HEK293 (cell line): ENCODE measurements at regions not wholly inside any gene's neighbourhood (a gene's known extent, or its start where the extent isn't known, plus 50 kb on each side); places are given as distances from the start of the nearest gene placed in this dataset.

Source experiments
- CTCF ChIA-PET: fragments of 350-600 bp; formaldehyde crosslinking; extraction: SDS; loops from one replicate; lab custom pipeline; 2021; ENCODE audit warnings: antibody characterized with exemption; lab: Yijun Ruan, JAX
- POLR2A ChIA-PET: fragments of 300-600 bp; formaldehyde crosslinking; extraction: SDS; loops from one replicate; lab custom pipeline; 2020; ENCODE audit warnings: antibody characterized with exemption, inconsistent platforms; lab: Yijun Ruan, JAX
- H3K27ac ChIP-seq: fragments of 200-500 bp; sonication (Bioruptor generic); 2 replicates; pipeline ENCODE4 v1.5.1; 2014; ENCODE audit warnings: low read depth, low read length, control low read depth, inconsistent platforms; ENCODE audit errors: extremely low read depth
- H3K36me3 ChIP-seq, 2 experiments: fragments of 200-500 bp in 1 of 2; sonication (Bioruptor generic) in 1 of 2; 1 replicate in 1 of 2; 2 replicates in 1 of 2; pipeline ENCODE4 v1.5.1; 2014 to 2017; ENCODE audit warnings: inconsistent platforms in 2 of 2, low read length in 2 of 2; ENCODE audit not compliant: control insufficient read depth in 2 of 2, insufficient read depth in 1 of 2
- H3K4me1 ChIP-seq: fragments of 200-500 bp; sonication (Bioruptor generic); 2 replicates; pipeline ENCODE4 v1.5.1; 2014; ENCODE audit warnings: mild to moderate bottlenecking, low read length, inconsistent platforms; ENCODE audit not compliant: control insufficient read depth, insufficient read depth
- H3K4me3 ChIP-seq: 2 replicates; pipeline ENCODE4 v1.5.1; 2011; ENCODE audit warnings: low read depth, mild to moderate bottlenecking, control low read depth, low read length, moderate library complexity
- H3K9me3 ChIP-seq: fragments of 200-500 bp; sonication (Bioruptor generic); 2 replicates; pipeline ENCODE4 v1.5.1; 2014; ENCODE audit warnings: low read depth, low read length, inconsistent platforms; ENCODE audit not compliant: control insufficient read depth, insufficient read depth
- ELK4 ChIP-seq: IDR thresholded peaks from 2 replicates; pipeline ENCODE4 v1.6.1; 2011; ENCODE audit warnings: mild to moderate bottlenecking, low read depth, low read length, borderline replicate concordance
- KLF7 ChIP-seq: fragments of 450-650 bp; formaldehyde crosslinking; IDR thresholded peaks from 2 replicates; pipeline ENCODE4 v1.5.1; 2016; ENCODE audit warnings: missing biosample characterization, missing genetic modification characterization, borderline replicate concordance
- PRDM1 ChIP-seq: fragments of 450-650 bp; formaldehyde crosslinking; IDR thresholded peaks from 2 replicates; pipeline ENCODE4; 2016; ENCODE audit warnings: missing biosample characterization, missing genetic modification characterization
- REPIN1 ChIP-seq: fragments of 450-650 bp; formaldehyde crosslinking; IDR thresholded peaks from 2 replicates; pipeline ENCODE4 v1.5.1; 2017; ENCODE audit warnings: missing biosample characterization, missing genetic modification characterization, low read depth
- SCRT2 ChIP-seq: fragments of 450-650 bp; formaldehyde crosslinking; IDR thresholded peaks from 2 replicates; pipeline ENCODE4 v1.5.1; 2016; ENCODE audit warnings: missing biosample characterization, missing genetic modification characterization
- TRIM28 ChIP-seq: IDR thresholded peaks from 2 replicates; pipeline ENCODE4 v1.6.1; 2011; ENCODE audit warnings: low read length, control low read depth, borderline replicate concordance
- ZBTB48 ChIP-seq: fragments of 450-650 bp; formaldehyde crosslinking; IDR thresholded peaks from 2 replicates; pipeline ENCODE4 v1.5.1; 2016; ENCODE audit warnings: missing biosample characterization, missing genetic modification characterization
- ZNF114 ChIP-seq: fragments of 450-650 bp; formaldehyde crosslinking; IDR thresholded peaks from 2 replicates; pipeline ENCODE4 v1.5.0; 2017; ENCODE audit warnings: missing biosample characterization, missing genetic modification characterization
- ZNF157 ChIP-seq: fragments of 450-650 bp; formaldehyde crosslinking; IDR thresholded peaks from 2 replicates; pipeline ENCODE4 v1.5.1; 2016; ENCODE audit warnings: missing biosample characterization, missing genetic modification characterization
- ZNF169 ChIP-seq: fragments of 450-650 bp; formaldehyde crosslinking; IDR thresholded peaks from 2 replicates; pipeline ENCODE4 v1.5.1; 2016; ENCODE audit warnings: missing biosample characterization, missing genetic modification characterization
- ZNF473 ChIP-seq: fragments of 450-650 bp; formaldehyde crosslinking; IDR thresholded peaks from 2 replicates; pipeline ENCODE4 v1.5.1; 2017; ENCODE audit warnings: missing biosample characterization, missing genetic modification characterization
- ZNF510 ChIP-seq: fragments of 450-650 bp; formaldehyde crosslinking; IDR thresholded peaks from 2 replicates; pipeline ENCODE4 v1.5.1; 2018; ENCODE audit warnings: mild to moderate bottlenecking, missing genetic modification characterization, missing biosample characterization; ENCODE audit not compliant: insufficient replicate concordance
- ZNF514 ChIP-seq: fragments of 450-650 bp; formaldehyde crosslinking; IDR thresholded peaks from 2 replicates; pipeline ENCODE4 v1.5.1; 2016; ENCODE audit warnings: missing biosample characterization, missing genetic modification characterization
- ZNF623 ChIP-seq: fragments of 450-650 bp; formaldehyde crosslinking; IDR thresholded peaks from 2 replicates; pipeline ENCODE4 v1.5.1; 2016; ENCODE audit warnings: missing biosample characterization, missing genetic modification characterization
- ZNF707 ChIP-seq: fragments of 450-650 bp; formaldehyde crosslinking; IDR thresholded peaks from 2 replicates; pipeline ENCODE4 v1.5.1; 2016; ENCODE audit warnings: missing biosample characterization, missing genetic modification characterization
- ZNF777 ChIP-seq: fragments of 450-650 bp; formaldehyde crosslinking; IDR thresholded peaks from 2 replicates; pipeline ENCODE4 v1.5.1; 2017; ENCODE audit warnings: missing biosample characterization, missing genetic modification characterization, borderline replicate concordance
- TF ChIP-seq, protein P1 (sequence below): fragments of 450-650 bp; formaldehyde crosslinking; IDR thresholded peaks from 2 replicates; pipeline ENCODE4 v1.5.1; 2016; ENCODE audit warnings: missing biosample characterization, missing genetic modification characterization
- TF ChIP-seq, protein P2 (sequence below): fragments of 450-650 bp; formaldehyde crosslinking; IDR thresholded peaks from 2 replicates; pipeline ENCODE4 v1.5.1; 2016; ENCODE audit warnings: missing biosample characterization, missing genetic modification characterization

DNA sequence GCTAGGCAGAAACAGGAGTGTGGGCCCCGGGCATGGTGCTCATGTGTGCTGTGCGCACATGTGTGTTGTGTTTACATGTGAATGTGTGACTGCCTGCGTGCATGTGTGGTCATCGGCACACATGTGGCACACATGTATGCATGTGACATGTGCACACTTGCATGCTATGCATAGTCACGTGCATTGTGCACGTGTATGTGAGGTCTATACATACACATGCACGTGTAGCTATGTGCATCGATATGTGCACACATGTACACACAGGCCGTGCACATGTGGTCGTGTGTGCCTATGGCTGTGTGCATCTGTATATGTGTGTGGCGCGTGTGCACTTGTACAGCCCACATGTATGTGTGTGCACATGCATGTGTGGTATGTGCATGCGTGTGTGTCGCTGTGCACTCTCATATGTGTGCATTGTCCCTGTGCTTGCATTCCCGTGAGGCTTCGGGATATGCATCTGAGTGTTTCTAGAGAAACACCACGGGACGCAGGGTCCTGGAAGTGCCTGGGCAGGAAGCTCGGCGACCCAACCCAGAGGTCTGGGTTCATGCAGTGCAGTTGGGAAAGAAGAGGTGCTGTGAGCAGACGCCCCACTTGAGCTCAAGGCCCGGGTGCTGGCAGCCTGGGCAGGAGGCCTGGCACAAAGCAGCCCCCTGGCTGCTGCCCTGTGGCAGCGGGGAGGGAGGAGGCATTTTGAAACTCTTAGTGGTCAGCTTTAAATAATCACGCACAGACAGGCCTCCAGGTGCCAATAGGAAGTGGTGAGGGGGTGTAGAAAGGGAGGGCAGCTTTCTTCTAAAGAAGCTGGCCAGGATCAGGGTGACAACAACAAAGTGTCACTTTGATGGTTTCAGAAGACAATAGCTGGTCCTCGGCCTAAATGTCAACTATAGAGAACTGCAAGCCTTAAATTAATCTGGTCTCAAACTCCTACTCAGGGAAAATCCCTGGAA lies 410.0 kb upstream of the MGMT start:
- no peak overlapping the region for H3K27ac ChIP-seq
- H3K9me3 ChIP-seq, result no peaks in the 10 kb centered on the region
- POLR2A ChIA-PET, result no interaction called here
- CTCF ChIA-PET, result interaction anchor here (0.6 kb wide), 1 partner anchor 364 kb away, joined by 3 read pairs; no protein-coding TSS in a partner anchor
- H3K4me3 ChIP-seq, result no peak overlapping the region
- TF ChIP-seq PRDM1 (tag by site-specific recombination), result no peak
- peak; percentile 74 for TF ChIP-seq ZNF157 (tag by site-specific recombination)
- no peaks in the 10 kb centered on the region for H3K36me3 ChIP-seq
- H3K4me1 ChIP-seq, result no peaks in the 10 kb centered on the region

DNA sequence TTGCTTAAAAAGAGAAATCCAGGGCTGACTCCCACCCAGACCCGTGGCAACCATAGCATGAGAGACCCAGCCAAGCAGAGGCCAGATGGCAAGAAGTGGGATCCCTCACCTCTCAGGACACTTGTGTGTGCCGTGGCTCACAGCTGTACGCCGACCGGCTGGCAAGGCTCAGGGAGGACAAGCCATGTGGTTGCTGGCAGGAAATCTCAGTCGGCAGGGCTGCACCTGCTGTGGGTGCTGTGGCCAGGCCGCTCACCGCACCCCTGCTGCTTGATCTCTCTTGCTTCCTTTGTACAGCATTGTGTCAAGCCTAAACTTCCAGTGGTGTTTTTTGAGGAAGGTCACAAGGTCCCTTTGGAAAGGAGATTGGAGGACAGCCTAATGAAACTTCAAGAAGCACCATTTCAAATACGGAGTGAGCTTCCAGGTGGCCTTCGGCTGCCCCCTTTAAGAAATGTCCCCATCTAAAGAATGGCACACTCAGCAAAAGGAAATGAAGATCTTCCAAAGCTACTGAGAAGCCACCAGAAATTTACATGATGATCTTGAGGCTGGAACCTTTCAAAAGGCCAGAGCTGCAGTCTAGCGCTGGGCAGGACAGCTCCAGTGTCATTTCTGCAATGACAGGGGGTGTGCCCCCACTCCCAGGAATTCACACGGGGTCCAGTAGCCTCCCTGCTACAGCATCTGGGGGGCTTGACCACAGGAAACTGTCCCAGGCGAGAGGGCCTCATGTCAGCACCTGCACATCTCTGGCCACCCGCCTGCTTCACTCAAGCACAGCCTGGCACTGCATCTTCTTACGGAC lies 409.0 kb upstream of the MGMT start:
- Histone ChIP-seq H3K4me1 (no peaks in the 10 kb centered on the region; the same call in 1 of the 2 replicates), H3K9me3 (no peaks in the 10 kb centered on the region), H3K27ac (no peak overlapping the region), H3K4me3 (no peak overlapping the region), H3K36me3 (no peaks in the 10 kb centered on the region)
- ChIA-PET CTCF (interaction anchor here (0.6 kb wide), 1 partner anchor 365 kb away, joined by 3 read pairs; no protein-coding TSS in a partner anchor), POLR2A (no interaction called here)
- no peak for TF ChIP-seq ZNF514
- TF ChIP-seq, protein P1, sequence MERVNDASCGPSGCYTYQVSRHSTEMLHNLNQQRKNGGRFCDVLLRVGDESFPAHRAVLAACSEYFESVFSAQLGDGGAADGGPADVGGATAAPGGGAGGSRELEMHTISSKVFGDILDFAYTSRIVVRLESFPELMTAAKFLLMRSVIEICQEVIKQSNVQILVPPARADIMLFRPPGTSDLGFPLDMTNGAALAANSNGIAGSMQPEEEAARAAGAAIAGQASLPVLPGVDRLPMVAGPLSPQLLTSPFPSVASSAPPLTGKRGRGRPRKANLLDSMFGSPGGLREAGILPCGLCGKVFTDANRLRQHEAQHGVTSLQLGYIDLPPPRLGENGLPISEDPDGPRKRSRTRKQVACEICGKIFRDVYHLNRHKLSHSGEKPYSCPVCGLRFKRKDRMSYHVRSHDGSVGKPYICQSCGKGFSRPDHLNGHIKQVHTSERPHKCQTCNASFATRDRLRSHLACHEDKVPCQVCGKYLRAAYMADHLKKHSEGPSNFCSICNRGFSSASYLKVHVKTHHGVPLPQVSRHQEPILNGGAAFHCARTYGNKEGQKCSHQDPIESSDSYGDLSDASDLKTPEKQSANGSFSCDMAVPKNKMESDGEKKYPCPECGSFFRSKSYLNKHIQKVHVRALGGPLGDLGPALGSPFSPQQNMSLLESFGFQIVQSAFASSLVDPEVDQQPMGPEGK (tag by site-specific recombination), result no peak
- no peak for TF ChIP-seq ZNF707
- TF ChIP-seq KLF7 (tag by site-specific recombination), result no peak
- TF ChIP-seq ZNF777 (tag by site-specific recombination), result no peak
- no peak for TF ChIP-seq ZNF510 (tag by site-specific recombination)
- TF ChIP-seq ZBTB48 (tag by site-specific recombination), result no peak
- no peak for TF ChIP-seq SCRT2 (tag by site-specific recombination)
- no peak for TF ChIP-seq ZNF623
- TF ChIP-seq REPIN1 (tag by site-specific recombination), result no peak
- TF ChIP-seq TRIM28, result no peak
- no peak for TF ChIP-seq ZNF473 (tag by site-specific recombination)
- TF ChIP-seq ZNF169 (tag by site-specific recombination), result no peak
- no peak for TF ChIP-seq ZNF114 (tag by site-specific recombination)
- TF ChIP-seq ELK4, result no peak
- TF ChIP-seq, protein P2, sequence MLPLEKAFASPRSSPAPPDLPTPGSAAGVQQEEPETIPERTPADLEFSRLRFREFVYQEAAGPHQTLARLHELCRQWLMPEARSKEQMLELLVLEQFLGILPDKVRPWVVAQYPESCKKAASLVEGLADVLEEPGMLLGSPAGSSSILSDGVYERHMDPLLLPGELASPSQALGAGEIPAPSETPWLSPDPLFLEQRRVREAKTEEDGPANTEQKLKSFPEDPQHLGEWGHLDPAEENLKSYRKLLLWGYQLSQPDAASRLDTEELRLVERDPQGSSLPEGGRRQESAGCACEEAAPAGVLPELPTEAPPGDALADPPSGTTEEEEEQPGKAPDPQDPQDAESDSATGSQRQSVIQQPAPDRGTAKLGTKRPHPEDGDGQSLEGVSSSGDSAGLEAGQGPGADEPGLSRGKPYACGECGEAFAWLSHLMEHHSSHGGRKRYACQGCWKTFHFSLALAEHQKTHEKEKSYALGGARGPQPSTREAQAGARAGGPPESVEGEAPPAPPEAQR, result no peak
